ENCODE measurements at regions not wholly inside any gene's neighbourhood (a gene's known extent, or its start where the extent isn't known, plus 50 kb on each side); places are given as distances from the start of the nearest gene placed in this dataset.

GRCh38 chr9:80678906-80679305 is 1010.4 kb downstream of the TLE1 start:
- H2AFZ ChIP-seq (ENCODE audit: control insufficient read depth, low read depth, low read length): no peak overlapping the region
- RAD21 ChIA-PET (ENCODE audit: unreplicated experiment): no interaction called here

More at GRCh38 chr9:80678906-80679305, 1010.4 kb downstream of the TLE1 start:
- H3K36me3 ChIP-seq (ENCODE audit: control insufficient read depth in 2 of 2, insufficient read depth in 2 of 2, low read length in 1 of 2): no peaks in the 10 kb centered on the region
- ChIA-PET CTCF (no interaction called here), POLR2A (no interaction called here), SMC1A (ENCODE audit: uncharacterized antibody, unreplicated experiment) (no interaction called here)
- DNase-seq (ENCODE audit: low read depth, low spot score) (no peak), FAIRE-seq (no peak), ATAC-seq (no peak)
- WGBS (ENCODE audit: insufficient coverage, insufficient replicate concordance, low lambda C conversion rate, missing lambda C conversion rate): 20% methylated on average over 2 of the region's 2 CpGs
- no peaks in the 10 kb centered on the region for H3K27me3 ChIP-seq (replicated peaks in 1 of 2; ENCODE audit: control insufficient read depth in 2 of 2, insufficient read depth in 2 of 2, low read length in 1 of 2)
- H3K9me3 ChIP-seq (replicated peaks; ENCODE audit: control insufficient read depth, insufficient read depth, low read length): no peaks in the 10 kb centered on the region
- no TSS peak for BruUV-seq (replicated peaks)
- in situ Hi-C loops (cut with MboI): no loop called here
- TF ChIP-seq NFYA (IDR thresholded peaks at IDR 0.05; ENCODE audit: borderline replicate concordance, low read depth, low read length) (no peak), IKZF2 (IDR thresholded peaks at IDR 0.05) (no peak), SREBF1 (IDR thresholded peaks at IDR 0.05; ENCODE audit: low read length) (no peak), BCL11A (IDR thresholded peaks at IDR 0.05; ENCODE audit: low read depth, low read length) (no peak), FOXK2 (IDR thresholded peaks at IDR 0.05) (no peak), YBX1 (IDR thresholded peaks at IDR 0.05) (no peak), MXI1 (IDR thresholded peaks at IDR 0.05; ENCODE audit: low read depth, low read length) (no peak), STAT1 (conservative IDR thresholded peaks at IDR 0.05) (no peak), ZSCAN29 (IDR thresholded peaks at IDR 0.05) (no peak), RFX5 (IDR thresholded peaks at IDR 0.05; ENCODE audit: low read depth, low read length) (no peak), FOS (IDR thresholded peaks at IDR 0.05; ENCODE audit: borderline replicate concordance, extremely low read depth, insufficient read length) (no peak)
- TF ChIP-seq, protein P1, sequence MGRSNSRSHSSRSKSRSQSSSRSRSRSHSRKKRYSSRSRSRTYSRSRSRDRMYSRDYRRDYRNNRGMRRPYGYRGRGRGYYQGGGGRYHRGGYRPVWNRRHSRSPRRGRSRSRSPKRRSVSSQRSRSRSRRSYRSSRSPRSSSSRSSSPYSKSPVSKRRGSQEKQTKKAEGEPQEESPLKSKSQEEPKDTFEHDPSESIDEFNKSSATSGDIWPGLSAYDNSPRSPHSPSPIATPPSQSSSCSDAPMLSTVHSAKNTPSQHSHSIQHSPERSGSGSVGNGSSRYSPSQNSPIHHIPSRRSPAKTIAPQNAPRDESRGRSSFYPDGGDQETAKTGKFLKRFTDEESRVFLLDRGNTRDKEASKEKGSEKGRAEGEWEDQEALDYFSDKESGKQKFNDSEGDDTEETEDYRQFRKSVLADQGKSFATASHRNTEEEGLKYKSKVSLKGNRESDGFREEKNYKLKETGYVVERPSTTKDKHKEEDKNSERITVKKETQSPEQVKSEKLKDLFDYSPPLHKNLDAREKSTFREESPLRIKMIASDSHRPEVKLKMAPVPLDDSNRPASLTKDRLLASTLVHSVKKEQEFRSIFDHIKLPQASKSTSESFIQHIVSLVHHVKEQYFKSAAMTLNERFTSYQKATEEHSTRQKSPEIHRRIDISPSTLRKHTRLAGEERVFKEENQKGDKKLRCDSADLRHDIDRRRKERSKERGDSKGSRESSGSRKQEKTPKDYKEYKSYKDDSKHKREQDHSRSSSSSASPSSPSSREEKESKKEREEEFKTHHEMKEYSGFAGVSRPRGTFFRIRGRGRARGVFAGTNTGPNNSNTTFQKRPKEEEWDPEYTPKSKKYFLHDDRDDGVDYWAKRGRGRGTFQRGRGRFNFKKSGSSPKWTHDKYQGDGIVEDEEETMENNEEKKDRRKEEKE (IDR thresholded peaks at IDR 0.05): no peak
- H3K4me1 ChIP-seq (ENCODE audit: control insufficient read depth, insufficient read depth, low read length): no peaks in the 10 kb centered on the region
- intact Hi-C loops (cut with micrococcal nuclease; ENCODE audit: unreplicated experiment): no loop called here
- H3K79me2 ChIP-seq (ENCODE audit: control insufficient read depth, insufficient read depth, low read length): no peaks in the 10 kb centered on the region
- H4K20me1 ChIP-seq (ENCODE audit: control insufficient read depth, insufficient read depth): no peaks in the 10 kb centered on the region
- H3K4me2 ChIP-seq (ENCODE audit: control insufficient read depth, insufficient read depth): no peak overlapping the region
- H3K4me3 ChIP-seq: no peak overlapping the region
- H3K9ac ChIP-seq (ENCODE audit: control insufficient read depth, insufficient read depth, low read length): no peak overlapping the region
- H3K27ac ChIP-seq (ENCODE audit: control insufficient read depth, insufficient read depth): no peak overlapping the region

Measured in GM12878 (cell line).